SK-MEL-5 (cell line): ENCODE measurements at regions not wholly inside any gene's neighbourhood (a gene's known extent, or its start where the extent isn't known, plus 50 kb on each side); places are given as distances from the start of the nearest gene placed in this dataset.
"Not testable (repeated sequence)": the region's sequence is repeated elsewhere in the genome, so short reads cannot be mapped to it uniquely, and the experiment has no call there.

Source experiments
- DNase-seq: peaks from one replicate; pipeline ENCODE4 v3.0.0-alpha.2; 2016; ENCODE audit warnings: low read depth, low spot score
- in situ Hi-C: cut with HindIII; loops from 2 replicates; pipeline ENCODE4 v1.10.0; 2016; ENCODE audit warnings: low sequenced_read_pairs, high pct_unique_total_duplicates, low pct_unique_long_range_greater_than_20kb

DNA sequence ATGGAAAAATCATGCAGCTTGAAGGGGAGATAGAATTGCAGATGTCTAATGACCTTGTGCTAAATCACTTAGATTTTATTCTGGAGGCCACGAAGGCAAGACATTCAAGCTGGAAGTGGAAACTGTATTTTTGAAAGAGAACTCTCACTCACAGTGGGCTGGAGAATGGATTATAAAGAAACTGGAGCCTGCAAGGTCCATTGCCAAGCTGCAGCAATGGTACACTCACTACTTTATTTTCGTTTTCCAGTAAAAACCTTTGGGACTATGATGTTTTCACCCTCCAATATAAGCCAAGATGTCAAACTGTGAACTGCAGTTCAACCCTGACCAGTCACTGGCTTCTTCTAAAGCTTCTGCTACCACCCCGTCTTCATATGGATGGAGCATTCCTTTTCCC, 62.0 kb downstream of the SKIDA1 start:
- in situ Hi-C loops: no loop called here
- no peak for DNase-seq

DNA sequence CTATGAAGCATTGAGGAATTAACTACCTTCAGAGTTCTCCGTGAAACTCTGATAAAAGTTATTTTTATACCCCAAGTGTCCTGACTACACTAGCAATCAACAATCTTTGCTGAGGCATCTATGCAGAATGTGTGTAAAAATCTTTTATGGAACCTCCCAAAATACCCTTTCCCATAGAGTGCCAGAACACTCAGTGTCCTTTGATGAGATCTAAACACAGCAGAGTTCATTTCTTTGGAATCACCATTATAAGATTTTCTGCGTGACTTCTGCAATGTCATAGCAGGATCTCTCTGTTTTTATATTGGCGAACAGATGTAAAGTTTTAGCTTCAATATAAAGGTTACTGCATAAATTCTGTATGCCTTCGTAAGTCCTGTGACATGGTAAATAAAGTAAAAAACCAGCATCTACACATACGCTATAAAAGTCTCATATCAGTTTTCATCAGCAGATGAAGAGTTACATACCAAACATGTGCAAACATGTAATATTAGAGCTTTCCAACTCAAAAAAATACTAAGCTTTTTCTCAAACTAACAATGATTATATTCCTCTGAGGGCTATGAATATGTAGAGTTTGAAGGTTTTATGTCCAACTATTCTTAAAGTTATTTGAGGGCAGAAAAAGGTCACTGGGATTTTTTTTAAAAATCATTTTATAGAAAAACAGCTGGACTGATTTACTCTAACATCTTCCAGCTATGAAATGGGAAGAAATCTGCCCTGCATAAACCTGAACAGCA, 67.2 kb downstream of the SKIDA1 start:
- no peak for DNase-seq
- in situ Hi-C loops: no loop called here

DNA sequence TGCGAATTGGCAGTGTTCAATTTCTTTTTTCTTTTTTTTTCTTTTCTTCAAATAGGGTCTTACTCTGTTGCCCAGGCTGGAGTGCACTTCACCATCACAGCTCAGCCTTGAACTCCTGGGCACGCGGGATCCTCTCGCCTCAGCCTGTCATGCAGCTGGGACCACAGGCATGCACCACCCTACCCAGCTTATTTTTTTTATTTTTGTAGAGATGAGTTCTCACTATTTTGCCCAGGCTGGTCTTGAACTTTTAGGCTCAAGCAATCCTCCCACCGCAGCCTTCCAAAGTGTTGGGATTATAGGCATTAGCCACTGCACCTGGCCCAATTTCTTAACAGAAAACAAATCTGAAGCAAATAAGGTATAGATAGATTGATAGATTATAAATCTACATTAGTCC, 69.3 kb downstream of the SKIDA1 start:
- in situ Hi-C loops: no loop called here
- DNase-seq: no peak

DNA sequence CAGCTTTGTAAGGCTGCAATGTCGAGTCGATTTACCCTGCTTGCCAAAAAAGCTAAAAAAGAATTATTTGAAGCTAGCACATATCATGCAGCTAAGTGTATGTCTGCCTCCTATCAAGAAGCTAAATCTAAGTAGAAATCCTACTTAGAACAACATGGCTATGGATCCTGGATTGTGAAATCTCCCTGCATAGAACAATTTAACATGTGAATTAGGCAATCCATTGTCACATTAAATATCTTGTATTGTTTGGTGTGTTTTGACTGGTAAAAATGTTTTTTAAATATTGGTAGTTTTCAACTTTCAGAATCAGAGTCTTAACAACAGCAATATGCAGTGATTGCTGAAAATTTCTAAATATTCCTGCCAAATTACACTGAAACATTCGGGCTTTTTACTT, 73.3 kb downstream of the SKIDA1 start:
- in situ Hi-C loops: no loop called here
- no peak for DNase-seq

DNA sequence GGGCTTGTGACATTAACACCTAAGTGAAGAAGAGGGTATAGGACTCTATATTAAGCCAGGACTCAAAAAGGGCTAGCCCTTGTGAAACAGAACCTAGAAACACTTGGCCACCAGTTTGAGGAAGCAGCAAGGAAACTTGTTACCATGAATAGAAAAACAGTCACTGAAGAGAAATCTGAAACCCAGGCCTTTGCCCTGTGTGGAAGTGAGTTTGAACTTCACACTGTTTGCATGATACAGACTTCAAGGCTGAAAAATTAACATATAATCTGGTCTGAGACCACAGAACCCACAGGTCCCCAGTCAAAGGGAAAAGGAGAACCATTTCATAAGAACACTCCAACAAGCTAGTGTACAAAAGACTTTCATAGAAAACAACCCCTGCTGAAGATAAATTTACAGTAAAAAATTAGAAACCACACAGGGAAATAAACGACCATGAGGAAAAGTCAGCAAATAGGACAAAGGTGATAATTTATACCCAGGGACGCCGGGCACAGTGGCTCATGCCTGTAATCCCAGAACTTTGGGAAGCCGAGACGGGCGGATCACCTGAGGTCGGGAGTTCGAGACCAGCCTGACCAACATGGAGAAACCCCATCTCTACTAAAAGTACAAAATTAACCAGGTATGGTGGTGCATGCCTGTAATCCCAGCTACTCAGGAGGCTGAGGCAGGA, 76.1 kb downstream of the SKIDA1 start:
- in situ Hi-C loops: no loop called here
- DNase-seq: no peak

DNA sequence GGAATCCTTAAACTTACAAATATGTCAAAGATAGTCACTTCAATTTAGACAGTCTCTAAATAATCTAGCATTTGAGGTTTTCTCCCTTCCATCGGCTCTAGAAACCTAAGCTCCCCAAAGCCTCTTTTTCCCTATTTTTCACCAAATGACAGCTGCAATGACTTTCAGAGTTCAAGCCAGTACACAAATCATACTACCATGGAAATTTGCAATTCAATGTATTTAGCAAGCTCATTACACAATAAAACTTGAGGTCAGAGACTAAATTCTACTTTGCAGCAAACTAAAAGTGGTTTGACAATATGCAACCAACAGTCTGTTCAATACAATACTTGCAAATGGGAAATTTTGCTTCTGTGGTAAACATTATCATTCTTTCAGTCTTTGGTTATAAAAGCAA, 80.3 kb downstream of the SKIDA1 start:
- in situ Hi-C loops: no loop called here
- no peak for DNase-seq

DNA sequence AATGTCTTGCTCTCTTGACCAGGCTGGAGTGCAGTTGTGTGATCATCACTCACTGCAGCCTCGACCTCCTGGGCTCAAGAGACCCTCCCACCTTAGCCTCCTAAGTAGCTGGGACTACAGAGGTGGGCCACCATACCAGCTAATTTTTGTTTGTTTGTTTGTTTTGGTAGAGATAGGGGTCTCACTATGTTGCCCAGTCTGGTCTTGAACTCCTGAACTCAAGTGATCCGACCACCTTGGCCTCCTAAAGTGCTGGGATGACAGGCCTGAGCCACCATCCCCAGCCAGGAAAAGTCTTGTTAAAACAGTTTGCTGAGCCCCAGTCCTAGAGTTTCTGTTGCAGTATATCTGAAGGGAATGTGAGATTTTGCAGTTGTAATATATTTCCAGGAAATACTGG, 83.9 kb downstream of the SKIDA1 start:
- no peak for DNase-seq
- in situ Hi-C loops: no loop called here

DNA sequence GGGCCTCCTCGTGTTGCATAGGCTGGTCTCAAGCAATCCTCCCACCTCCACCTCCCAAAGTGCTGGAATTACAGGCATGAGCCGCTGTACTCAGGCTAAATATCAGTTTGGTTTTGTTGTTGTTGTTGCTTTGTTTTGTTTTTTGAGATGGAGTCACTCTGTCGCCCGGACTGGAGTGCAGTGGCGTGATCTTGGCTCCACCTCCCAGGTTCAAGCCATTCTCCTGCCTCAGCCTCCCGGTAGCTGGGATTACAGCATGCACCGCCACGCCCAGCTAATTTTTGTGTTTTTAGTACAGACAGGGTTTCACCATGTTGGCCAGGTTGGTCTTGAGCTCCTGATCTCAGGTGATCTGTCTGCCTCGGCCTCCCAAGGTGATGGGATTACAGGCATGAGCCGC, 86.6 kb downstream of the SKIDA1 start:
- DNase-seq, in situ Hi-C loops: not testable (repeated sequence)

DNA sequence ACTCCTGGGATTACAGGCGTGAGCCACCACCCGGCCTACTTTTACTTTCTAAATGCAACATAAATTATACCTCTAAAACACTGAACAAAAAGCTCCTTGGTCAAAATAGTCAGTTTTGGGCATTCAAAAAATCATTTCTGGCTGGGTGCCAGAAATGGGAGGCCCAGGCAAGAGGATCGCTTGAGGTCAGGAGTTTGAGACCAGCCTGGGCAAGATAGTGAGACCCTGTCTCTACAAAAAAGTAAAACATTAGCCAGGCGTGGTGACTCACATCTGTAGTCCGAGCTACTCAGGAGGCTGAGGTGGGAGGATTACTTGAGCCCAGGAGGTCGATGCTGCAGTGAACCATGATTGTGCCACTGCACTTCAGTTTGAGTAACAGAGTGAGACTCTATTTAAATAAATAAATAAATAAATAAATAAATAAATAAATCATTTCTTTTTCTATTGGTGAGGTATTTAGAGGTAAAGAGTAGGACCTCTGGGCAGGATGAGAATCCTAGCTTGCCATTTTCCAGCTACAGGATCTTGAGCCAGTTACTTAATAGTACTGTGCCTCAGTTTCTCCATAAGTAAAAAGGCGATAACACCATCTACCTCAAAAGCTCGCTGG, 87.6 kb downstream of the SKIDA1 start:
- in situ Hi-C loops: no loop called here
- no peak for DNase-seq

DNA sequence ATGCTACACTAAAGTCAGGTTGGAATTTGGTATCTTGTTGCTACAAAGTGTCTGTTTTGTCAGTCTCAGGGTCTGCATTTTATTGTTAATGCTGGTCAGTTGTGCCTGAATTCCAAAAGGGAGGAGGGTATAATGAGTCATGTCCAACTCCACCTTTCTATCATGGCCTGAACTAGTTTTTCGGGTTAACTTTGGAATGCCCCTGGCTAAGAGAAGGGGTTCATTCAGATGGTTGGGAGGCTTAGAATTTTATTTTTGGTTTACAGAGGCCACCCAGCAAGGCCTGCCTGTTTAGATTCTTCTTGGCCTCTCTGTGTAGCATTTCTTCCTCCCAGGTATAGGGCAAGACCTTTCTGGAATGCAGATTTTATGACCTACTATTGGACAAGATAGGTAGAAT, 93.2 kb downstream of the SKIDA1 start:
- in situ Hi-C loops: no loop called here

DNA sequence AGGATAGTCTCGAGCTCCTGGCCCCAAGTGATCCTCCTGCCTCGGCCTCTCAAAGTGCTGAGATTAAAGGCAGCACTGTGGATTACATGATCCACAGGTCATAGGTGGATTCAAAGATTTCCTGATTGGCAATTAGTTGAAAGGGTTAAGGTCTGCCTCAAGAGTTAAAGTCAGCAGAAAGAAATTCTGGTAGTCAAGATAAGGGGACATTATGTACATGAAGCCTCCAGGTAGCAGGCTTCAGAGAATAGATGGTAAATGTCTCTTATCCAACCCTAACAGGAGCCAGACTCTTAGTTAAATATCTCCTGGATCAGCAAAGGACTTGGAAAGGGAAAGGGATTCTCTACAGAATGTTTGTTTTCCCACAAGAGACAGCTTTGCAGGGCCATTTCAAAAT, 93.7 kb downstream of the SKIDA1 start:
- DNase-seq: no peak
- in situ Hi-C loops: no loop called here

More for the DNA sequence above, 93.2 kb downstream of the SKIDA1 start:
- no peak for DNase-seq

DNA sequence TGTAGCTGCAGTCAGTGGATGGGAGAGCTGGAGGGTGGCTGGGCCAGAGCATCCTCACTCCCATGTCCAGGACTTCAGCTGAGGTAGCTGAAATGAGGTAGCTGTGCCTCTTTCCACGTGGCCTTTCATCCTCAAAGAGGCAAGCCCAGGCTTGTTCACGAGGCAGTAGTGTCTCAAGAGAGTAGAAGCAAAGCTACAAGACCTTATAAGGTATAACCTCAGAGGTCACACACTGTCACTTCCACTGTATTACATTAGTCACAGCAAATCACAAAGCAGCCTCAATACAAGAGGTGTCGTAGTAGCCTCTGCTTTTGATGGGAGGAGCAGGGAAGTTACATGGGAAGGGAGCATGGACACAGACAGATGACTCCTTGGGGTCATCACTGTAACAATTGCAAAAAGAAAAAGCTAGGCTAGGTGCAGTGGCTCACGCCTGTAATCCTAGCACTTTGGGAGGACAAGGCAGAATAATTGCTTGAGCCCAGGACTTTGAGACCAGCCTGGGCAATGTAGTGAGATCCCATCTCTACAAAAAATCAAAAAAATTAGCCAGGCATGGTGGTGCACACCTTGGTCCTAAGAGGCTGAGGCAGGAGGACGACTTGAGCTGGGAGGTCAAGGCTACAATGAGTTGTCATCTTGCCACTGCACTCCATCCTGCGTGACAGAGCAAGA, 97.5 kb downstream of the SKIDA1 start:
- in situ Hi-C loops: no loop called here

DNA sequence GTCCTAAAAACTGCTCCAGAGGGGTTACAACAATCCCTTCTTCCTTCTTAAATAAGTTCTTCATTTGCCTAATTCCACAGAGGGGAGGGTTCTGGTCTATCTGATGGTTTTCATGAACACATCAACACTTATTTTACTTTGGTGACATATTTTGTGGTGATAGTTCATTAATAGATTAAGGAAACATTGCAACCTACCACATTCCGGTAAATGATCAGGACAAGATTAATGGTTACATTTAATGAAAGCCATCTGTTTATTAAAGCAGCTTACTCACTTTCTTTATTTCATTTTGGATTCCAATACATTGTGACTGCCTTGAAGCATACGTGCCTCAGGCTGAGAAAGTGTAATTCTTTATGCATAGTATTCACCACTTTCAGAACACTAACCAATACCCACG, 101.0 kb downstream of the SKIDA1 start:
- DNase-seq: no peak
- in situ Hi-C loops: no loop called here

More for the DNA sequence above, 97.5 kb downstream of the SKIDA1 start:
- DNase-seq: no peak

DNA sequence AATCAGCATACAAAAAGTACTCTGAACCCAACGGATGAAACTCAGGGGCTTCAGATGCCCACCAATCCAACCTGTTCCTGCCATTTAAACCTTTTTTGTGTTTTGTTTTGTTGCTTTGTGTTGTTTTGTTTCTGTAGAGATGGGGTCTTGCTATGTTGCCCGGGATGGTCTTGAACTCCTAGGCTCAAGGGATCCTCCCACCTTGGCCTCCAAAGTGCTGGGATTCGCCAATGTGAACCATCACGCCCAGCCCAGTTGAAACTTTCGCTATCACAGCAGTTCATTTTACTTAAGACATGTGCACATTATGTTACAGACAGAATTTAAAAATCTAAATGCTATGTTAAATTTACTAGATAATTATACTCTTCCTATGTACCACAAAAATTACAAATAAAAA, 101.6 kb downstream of the SKIDA1 start:
- in situ Hi-C loops: no loop called here
- DNase-seq: no peak

DNA sequence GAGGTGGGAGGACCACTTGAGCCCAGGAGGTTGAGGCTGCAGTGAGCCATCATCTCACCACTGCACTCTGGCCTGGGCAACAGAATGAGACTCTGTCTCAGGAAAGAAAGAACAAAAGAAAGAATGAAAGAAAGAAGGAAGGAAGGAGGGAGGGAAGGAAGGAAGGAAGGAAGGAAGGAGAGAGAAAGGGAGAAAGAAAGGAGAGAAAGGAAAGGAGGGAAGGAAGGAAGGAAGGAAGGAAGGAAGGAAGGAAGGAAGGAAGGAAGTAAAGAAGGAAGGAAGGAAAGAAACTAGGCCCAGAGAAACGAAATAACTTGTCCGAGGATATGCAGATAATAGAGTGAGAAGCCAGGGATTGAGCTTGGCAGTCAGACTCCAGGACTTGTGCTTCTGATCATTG, 102.1 kb downstream of the SKIDA1 start:
- in situ Hi-C loops: no loop called here
- no peak for DNase-seq

DNA sequence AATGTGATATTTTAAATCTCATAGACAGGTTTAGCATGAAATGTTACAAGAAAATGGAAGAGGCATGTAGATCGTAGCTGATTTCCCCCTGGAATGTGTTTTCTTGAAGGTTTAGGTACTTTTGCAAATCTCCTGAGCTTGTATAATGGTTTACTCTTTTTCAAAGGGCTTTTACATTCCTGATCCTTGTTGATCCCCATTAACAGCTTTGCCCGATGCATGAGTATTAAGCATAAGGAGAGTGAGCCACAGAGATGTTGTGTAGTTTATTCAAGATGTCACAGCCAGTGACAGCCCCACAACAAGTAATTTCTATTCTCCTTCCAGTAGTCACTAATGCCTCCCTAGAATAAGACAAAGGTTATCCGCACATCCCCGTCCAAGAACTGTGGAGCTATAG, 103.7 kb downstream of the SKIDA1 start:
- in situ Hi-C loops: no loop called here
- DNase-seq: no peak

DNA sequence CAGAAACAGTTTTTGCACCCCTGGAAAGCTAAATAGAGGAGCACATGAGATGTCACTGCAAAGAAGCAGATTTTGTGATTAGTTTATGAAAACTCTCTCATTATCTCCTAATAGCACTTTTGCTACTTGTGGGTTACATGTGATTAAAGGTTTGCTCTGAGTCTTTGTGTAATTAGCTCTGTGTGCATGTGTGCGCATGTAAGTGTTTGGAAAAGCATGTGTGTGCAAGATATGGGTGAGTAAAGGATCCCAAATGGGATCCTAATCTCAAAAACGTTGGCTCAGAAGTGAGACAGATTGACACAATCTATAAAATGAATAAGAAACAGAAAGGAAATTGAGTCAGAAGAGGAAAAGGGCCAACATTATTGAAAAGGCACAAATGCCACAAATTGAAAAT, 104.5 kb downstream of the SKIDA1 start:
- in situ Hi-C loops: no loop called here
- no peak for DNase-seq

DNA sequence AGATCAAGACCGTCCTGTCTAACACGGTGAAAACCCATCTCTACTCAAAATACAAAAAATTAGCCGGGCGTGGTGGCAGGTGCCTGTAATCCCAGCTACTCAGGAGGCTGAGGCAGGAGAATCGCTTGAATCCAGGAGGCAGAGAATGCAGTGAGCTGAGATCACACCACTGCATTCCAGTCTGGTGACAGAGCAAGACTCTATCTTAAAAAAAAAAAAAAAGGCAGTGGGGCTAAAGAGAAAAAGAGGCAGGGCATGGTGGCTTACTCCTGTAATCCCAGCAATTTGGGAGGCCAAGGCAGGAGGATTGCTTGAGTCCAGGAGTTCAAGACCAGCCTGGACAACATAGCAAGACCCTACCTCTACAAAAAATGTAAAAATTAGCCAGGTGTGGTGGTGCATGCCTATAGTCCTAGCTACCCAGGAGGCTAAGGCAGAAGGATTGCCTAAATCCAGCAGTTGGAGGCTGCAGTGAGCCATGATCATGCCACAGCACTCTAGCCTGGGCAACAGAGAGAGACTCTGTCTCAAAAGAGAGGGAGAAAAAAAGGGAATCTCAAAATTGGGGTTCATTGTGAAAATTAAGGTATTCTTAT, 106.4 kb downstream of the SKIDA1 start:
- in situ Hi-C loops, DNase-seq: not testable (repeated sequence)
